K562 (cell line): ENCODE measurements at regions not wholly inside any gene's neighbourhood (a gene's known extent, or its start where the extent isn't known, plus 50 kb on each side); places are given as distances from the start of the nearest gene placed in this dataset.

Experiments used
- BRF2 ChIP-seq: IDR thresholded peaks from 3 replicates; pipeline ENCODE4 v1.6.1; 2011; ENCODE audit warnings: borderline replicate concordance, mild to moderate bottlenecking; ENCODE audit not compliant: insufficient read length, insufficient read depth
- FOS ChIP-seq: IDR thresholded peaks from 3 replicates; pipeline ENCODE4 v1.6.1; 2011; ENCODE audit not compliant: insufficient read length; ENCODE audit errors: extremely low read depth
- FOXA3 ChIP-seq, 2 experiments: fragments of 450-650 bp in 1 of 2; sonication (generic) in 1 of 2; formaldehyde crosslinking; IDR thresholded peaks in 1 of 2; conservative IDR thresholded peaks in 1 of 2; 2 replicates each; pipeline versions ENCODE4 v1.4.0 to v1.8.0; 2020 to 2022; ENCODE audit warnings: mild to moderate bottlenecking in 2 of 2, missing genetic modification reagents in 1 of 2
- HDAC6 ChIP-seq: IDR thresholded peaks from 2 replicates; pipeline ENCODE4 v1.6.1; 2012; ENCODE audit warnings: low read depth, mild to moderate bottlenecking, control low read depth, inconsistent platforms, low read length, moderate library complexity
- JUNB ChIP-seq: fragments of 450-650 bp; formaldehyde crosslinking; conservative IDR thresholded peaks from 2 replicates; pipeline ENCODE4 v1.4.0; 2020; ENCODE audit warnings: mild to moderate bottlenecking
- LARP7 ChIP-seq: fragments of 450-650 bp; IDR thresholded peaks from 2 replicates; pipeline ENCODE4 v1.6.1; 2016
- NCOA6 ChIP-seq: fragments of 450-650 bp; IDR thresholded peaks from 2 replicates; pipeline ENCODE4 v1.6.1; 2017; ENCODE audit warnings: mild to moderate bottlenecking
- NKRF ChIP-seq: fragments of 450-650 bp; IDR thresholded peaks from 2 replicates; pipeline ENCODE4 v1.6.1; 2016; ENCODE audit warnings: borderline replicate concordance
- NONO ChIP-seq, 2 experiments: fragments of 200-400 bp in 1 of 2; fragments of 450-650 bp in 1 of 2; formaldehyde crosslinking in 1 of 2; IDR thresholded peaks; 2 replicates each; pipeline ENCODE4 v1.6.1; 2017; ENCODE audit warnings: low read depth in 2 of 2, mild to moderate bottlenecking in 2 of 2, moderate library complexity in 2 of 2, low read length in 1 of 2
- POLR3G ChIP-seq: IDR thresholded peaks from 2 replicates; pipeline ENCODE4 v1.6.1; 2011; ENCODE audit not compliant: insufficient read length, insufficient replicate concordance; ENCODE audit errors: extremely low read depth
- ZNF224 ChIP-seq: sonication (generic); formaldehyde crosslinking; IDR thresholded peaks from 2 replicates; pipeline ENCODE4 v1.8.0; 2022; ENCODE audit warnings: mild to moderate bottlenecking, missing genetic modification reagents
- ZNF316 ChIP-seq: fragments of 450-650 bp; IDR thresholded peaks from 2 replicates; pipeline ENCODE4 v1.6.1; 2016
- TF ChIP-seq, protein P1 (sequence below): fragments of 200-800 bp; sonication (Bioruptor generic); IDR thresholded peaks from 2 replicates; pipeline ENCODE4 v1.6.1; 2016; ENCODE audit warnings: missing genetic modification characterization, missing compliant biosample characterization
- TF ChIP-seq, protein P2 (sequence below), 2 experiments: fragments of 450-650 bp; IDR thresholded peaks; 2 replicates each; pipeline ENCODE4 v1.6.1; 2016
- TF ChIP-seq, protein P3 (sequence below): fragments of 200-800 bp; sonication (Bioruptor generic); IDR thresholded peaks from 2 replicates; pipeline ENCODE4 v1.6.1; 2017; ENCODE audit warnings: missing genetic modification characterization, missing compliant biosample characterization
- TF ChIP-seq, protein P4 (sequence below): sonication (generic); formaldehyde crosslinking; IDR thresholded peaks from 2 replicates; pipeline ENCODE4 v1.8.0; 2022; ENCODE audit warnings: mild to moderate bottlenecking, missing genetic modification reagents

DNA sequence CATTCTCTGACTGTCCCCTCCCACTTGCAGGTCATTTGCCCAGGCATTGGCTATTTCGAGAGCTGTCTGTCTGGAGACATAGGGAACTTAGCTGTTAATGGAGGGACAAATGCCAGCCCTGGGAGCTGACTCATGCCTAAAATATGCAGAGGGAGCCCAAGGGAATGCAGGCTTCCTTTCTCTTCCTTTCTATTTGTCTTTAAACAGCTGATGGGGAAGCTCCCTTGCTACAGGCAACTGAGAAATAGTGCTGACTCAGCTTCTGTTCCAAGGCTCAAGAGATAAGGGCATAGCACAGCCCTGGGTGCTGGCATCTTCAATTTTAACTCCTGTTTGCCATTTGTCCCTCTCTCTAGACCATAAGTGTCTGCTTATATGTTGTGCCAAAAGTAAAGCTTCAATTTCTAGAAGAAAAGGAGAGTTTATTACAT, 82.7 kb upstream of the C1GALT1 start (continued):
- TF ChIP-seq, protein P1, sequence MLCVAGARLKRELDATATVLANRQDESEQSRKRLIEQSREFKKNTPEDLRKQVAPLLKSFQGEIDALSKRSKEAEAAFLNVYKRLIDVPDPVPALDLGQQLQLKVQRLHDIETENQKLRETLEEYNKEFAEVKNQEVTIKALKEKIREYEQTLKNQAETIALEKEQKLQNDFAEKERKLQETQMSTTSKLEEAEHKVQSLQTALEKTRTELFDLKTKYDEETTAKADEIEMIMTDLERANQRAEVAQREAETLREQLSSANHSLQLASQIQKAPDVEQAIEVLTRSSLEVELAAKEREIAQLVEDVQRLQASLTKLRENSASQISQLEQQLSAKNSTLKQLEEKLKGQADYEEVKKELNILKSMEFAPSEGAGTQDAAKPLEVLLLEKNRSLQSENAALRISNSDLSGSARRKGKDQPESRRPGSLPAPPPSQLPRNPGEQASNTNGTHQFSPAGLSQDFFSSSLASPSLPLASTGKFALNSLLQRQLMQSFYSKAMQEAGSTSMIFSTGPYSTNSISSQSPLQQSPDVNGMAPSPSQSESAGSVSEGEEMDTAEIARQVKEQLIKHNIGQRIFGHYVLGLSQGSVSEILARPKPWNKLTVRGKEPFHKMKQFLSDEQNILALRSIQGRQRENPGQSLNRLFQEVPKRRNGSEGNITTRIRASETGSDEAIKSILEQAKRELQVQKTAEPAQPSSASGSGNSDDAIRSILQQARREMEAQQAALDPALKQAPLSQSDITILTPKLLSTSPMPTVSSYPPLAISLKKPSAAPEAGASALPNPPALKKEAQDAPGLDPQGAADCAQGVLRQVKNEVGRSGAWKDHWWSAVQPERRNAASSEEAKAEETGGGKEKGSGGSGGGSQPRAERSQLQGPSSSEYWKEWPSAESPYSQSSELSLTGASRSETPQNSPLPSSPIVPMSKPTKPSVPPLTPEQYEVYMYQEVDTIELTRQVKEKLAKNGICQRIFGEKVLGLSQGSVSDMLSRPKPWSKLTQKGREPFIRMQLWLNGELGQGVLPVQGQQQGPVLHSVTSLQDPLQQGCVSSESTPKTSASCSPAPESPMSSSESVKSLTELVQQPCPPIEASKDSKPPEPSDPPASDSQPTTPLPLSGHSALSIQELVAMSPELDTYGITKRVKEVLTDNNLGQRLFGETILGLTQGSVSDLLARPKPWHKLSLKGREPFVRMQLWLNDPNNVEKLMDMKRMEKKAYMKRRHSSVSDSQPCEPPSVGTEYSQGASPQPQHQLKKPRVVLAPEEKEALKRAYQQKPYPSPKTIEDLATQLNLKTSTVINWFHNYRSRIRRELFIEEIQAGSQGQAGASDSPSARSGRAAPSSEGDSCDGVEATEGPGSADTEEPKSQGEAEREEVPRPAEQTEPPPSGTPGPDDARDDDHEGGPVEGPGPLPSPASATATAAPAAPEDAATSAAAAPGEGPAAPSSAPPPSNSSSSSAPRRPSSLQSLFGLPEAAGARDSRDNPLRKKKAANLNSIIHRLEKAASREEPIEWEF (CRISPR knock-in tag): no peak
- TF ChIP-seq, protein P2, sequence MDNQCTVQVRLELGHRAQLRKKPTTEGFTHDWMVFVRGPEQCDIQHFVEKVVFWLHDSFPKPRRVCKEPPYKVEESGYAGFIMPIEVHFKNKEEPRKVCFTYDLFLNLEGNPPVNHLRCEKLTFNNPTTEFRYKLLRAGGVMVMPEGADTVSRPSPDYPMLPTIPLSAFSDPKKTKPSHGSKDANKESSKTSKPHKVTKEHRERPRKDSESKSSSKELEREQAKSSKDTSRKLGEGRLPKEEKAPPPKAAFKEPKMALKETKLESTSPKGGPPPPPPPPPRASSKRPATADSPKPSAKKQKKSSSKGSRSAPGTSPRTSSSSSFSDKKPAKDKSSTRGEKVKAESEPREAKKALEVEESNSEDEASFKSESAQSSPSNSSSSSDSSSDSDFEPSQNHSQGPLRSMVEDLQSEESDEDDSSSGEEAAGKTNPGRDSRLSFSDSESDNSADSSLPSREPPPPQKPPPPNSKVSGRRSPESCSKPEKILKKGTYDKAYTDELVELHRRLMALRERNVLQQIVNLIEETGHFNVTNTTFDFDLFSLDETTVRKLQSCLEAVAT (IDR thresholded peaks at IDR 0.05): peak in 1 of 2 experiments; percentile 53; a peak in 1 of 4 replicates
- TF ChIP-seq NKRF (0 out of 2 replicates have a peak, but pooled peaks have one; percentile 40), ZNF224 (no peak), NONO (IDR thresholded peaks at IDR 0.05; ENCODE audit: low read depth in 2 of 2, low read length in 1 of 2) (0 out of 4 replicates have a peak, but pooled peaks of 1 of the 2 experiments have one; percentile 39), ZNF316 (peak; percentile 100), BRF2 (no peak), HDAC6 (no peak), JUNB (CRISPR knock-in tag) (no peak; the same call in 1 of the 2 replicates), LARP7 (no peak), POLR3G (no peak), NCOA6 (no peak), FOXA3 (CRISPR knock-in tag; conservative IDR thresholded peaks at IDR 0.05 in 1 of 2, IDR thresholded peaks at IDR 0.05 in 1 of 2) (peak; percentile 46 to 57; a peak in 2 of 4 replicates), FOS (peak; percentile 56)
- TF ChIP-seq, protein P3, sequence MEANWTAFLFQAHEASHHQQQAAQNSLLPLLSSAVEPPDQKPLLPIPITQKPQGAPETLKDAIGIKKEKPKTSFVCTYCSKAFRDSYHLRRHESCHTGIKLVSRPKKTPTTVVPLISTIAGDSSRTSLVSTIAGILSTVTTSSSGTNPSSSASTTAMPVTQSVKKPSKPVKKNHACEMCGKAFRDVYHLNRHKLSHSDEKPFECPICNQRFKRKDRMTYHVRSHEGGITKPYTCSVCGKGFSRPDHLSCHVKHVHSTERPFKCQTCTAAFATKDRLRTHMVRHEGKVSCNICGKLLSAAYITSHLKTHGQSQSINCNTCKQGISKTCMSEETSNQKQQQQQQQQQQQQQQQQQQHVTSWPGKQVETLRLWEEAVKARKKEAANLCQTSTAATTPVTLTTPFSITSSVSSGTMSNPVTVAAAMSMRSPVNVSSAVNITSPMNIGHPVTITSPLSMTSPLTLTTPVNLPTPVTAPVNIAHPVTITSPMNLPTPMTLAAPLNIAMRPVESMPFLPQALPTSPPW (CRISPR knock-in tag): peak; percentile 63; the same call in 1 of the 2 replicates
- TF ChIP-seq, protein P4, sequence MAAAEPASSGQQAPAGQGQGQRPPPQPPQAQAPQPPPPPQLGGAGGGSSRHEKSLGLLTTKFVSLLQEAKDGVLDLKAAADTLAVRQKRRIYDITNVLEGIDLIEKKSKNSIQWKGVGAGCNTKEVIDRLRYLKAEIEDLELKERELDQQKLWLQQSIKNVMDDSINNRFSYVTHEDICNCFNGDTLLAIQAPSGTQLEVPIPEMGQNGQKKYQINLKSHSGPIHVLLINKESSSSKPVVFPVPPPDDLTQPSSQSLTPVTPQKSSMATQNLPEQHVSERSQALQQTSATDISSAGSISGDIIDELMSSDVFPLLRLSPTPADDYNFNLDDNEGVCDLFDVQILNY (CRISPR knock-in tag): no peak
